GM23338 (cell line): ENCODE measurements at regions not wholly inside any gene's neighbourhood (a gene's known extent, or its start where the extent isn't known, plus 50 kb on each side); places are given as distances from the start of the nearest gene placed in this dataset.

Experiments used
- ATAC-seq: fragments of 200-7000 bp; cut with Tn5 transposase; 3 replicates; pipeline ENCODE4 v1.9.1; 2020
- DNase-seq: peaks from one replicate; pipeline ENCODE4 v3.0.0-alpha.2; 2015; ENCODE audit warnings: low spot score
- H2AFZ ChIP-seq: fragments of 200-600 bp; sonication (generic); 2 replicates; pipeline ENCODE4 v1.8.0; 2016; ENCODE audit warnings: antibody characterized with exemption, mild to moderate bottlenecking, moderate library complexity
- H3F3A ChIP-seq: fragments of 200-600 bp; sonication (generic); replicated peaks from 2 replicates; pipeline ENCODE4 v1.8.0; 2017; ENCODE audit warnings: antibody characterized with exemption, mixed run types, low read depth
- H3K27ac ChIP-seq: fragments of 200-600 bp; sonication (generic); 2 replicates; pipeline ENCODE4 v1.6.1; 2016; ENCODE audit warnings: low read depth
- H3K27me3 ChIP-seq: fragments of 200-600 bp; sonication (generic); 2 replicates; pipeline ENCODE4 v1.8.0; 2016; ENCODE audit warnings: mild to moderate bottlenecking, mixed run types, moderate library complexity; ENCODE audit not compliant: insufficient read depth
- H3K36me3 ChIP-seq: fragments of 200-600 bp; sonication (generic); 2 replicates; pipeline ENCODE4 v1.8.0; 2016; ENCODE audit warnings: mild to moderate bottlenecking; ENCODE audit not compliant: insufficient read depth
- H3K4me1 ChIP-seq: fragments of 200-600 bp; sonication (generic); 2 replicates; pipeline ENCODE4 v1.8.0; 2016; ENCODE audit warnings: mild to moderate bottlenecking, moderate library complexity; ENCODE audit not compliant: insufficient read depth
- H3K4me2 ChIP-seq: fragments of 200-600 bp; sonication (generic); 2 replicates; pipeline ENCODE4 v1.7.1; 2017; ENCODE audit warnings: mixed run types
- H3K4me3 ChIP-seq: fragments of 200-600 bp; sonication (generic); 2 replicates; pipeline ENCODE4 v1.6.1; 2016; ENCODE audit warnings: mixed run types
- H3K79me2 ChIP-seq: fragments of 200-600 bp; sonication (generic); replicated peaks from 2 replicates; pipeline ENCODE4 v1.8.0; 2017; ENCODE audit warnings: mild to moderate bottlenecking; ENCODE audit not compliant: insufficient read depth
- H3K9me2 ChIP-seq: fragments of 200-600 bp; sonication (generic); 2 replicates; pipeline ENCODE4 v1.8.0; 2017; ENCODE audit not compliant: insufficient read depth
- H4K20me1 ChIP-seq: fragments of 200-600 bp; sonication (generic); replicated peaks from 2 replicates; pipeline ENCODE4 v1.8.0; 2017; ENCODE audit warnings: mild to moderate bottlenecking; ENCODE audit not compliant: insufficient read depth
- H3K27ac Mint-ChIP-seq: 2 replicates; pipeline ENCODE4 v1.8.0; 2020; ENCODE audit warnings: inconsistent platforms, mild to moderate bottlenecking, moderate library complexity, mixed read lengths
- H3K27me3 Mint-ChIP-seq: 3 replicates; pipeline ENCODE4 v1.8.0; 2022; ENCODE audit warnings: low read depth, mild to moderate bottlenecking, moderate library complexity, mixed read lengths, inconsistent platforms; ENCODE audit not compliant: insufficient read depth, poor library complexity
- H3K36me3 Mint-ChIP-seq: 3 replicates; pipeline ENCODE4 v1.8.0; 2021; ENCODE audit warnings: low read depth, mild to moderate bottlenecking, inconsistent platforms, moderate library complexity, mixed read lengths
- H3K4me1 Mint-ChIP-seq: 3 replicates; pipeline ENCODE4 v1.8.0; 2020; ENCODE audit warnings: mild to moderate bottlenecking, inconsistent platforms, mixed read lengths
- H3K4me3 Mint-ChIP-seq: 3 replicates; pipeline ENCODE4 v1.8.0; 2021; ENCODE audit warnings: moderate library complexity, mild to moderate bottlenecking, inconsistent platforms, mixed read lengths
- H3K9me3 Mint-ChIP-seq: 3 replicates; pipeline ENCODE4 v1.8.0; 2020; ENCODE audit warnings: moderate library complexity, mild to moderate bottlenecking, inconsistent platforms, mixed read lengths
- CTCF ChIP-seq, 2 experiments: fragments of 200-600 bp in 1 of 2; sonication (generic) in 1 of 2; conservative IDR thresholded peaks; 2 replicates each; pipeline versions ENCODE4 v1.5.1 to v1.6.1; 2016 to 2017; ENCODE audit warnings: antibody characterized with exemption in 2 of 2, low read depth in 2 of 2, mild to moderate bottlenecking in 2 of 2, moderate library complexity in 1 of 2
- ETS1 ChIP-seq: IDR thresholded peaks from 2 replicates; pipeline ENCODE4 v1.6.1; 2016; ENCODE audit warnings: antibody characterized with exemption
- EZH2phosphoT487 ChIP-seq: fragments of 200-600 bp; sonication (generic); IDR thresholded peaks from one replicate; pipeline ENCODE4 v1.8.1; 2018; ENCODE audit warnings: antibody characterized with exemption; ENCODE audit not compliant: unreplicated experiment
- JUNB ChIP-seq: IDR thresholded peaks from one replicate; pipeline ENCODE4 v1.6.1; 2016; ENCODE audit warnings: antibody characterized with exemption; ENCODE audit not compliant: unreplicated experiment
- NANOG ChIP-seq: IDR thresholded peaks from 2 replicates; pipeline ENCODE4 v1.6.1; 2016; ENCODE audit warnings: antibody characterized with exemption, borderline replicate concordance
- REST ChIP-seq: IDR thresholded peaks from one replicate; pipeline ENCODE4 v1.6.1; 2018; ENCODE audit warnings: antibody characterized with exemption; ENCODE audit not compliant: unreplicated experiment
- STAT1 ChIP-seq: IDR thresholded peaks from one replicate; pipeline ENCODE4 v1.6.1; 2016; ENCODE audit warnings: antibody characterized with exemption; ENCODE audit not compliant: unreplicated experiment
- ZNF114 ChIP-seq: fragments of 250-450 bp; sonication (Bioruptor Pico); IDR thresholded peaks from 2 replicates; pipeline ENCODE4 v1.5.0; 2020; ENCODE audit warnings: mild to moderate bottlenecking, moderate library complexity
- ZNF331 ChIP-seq: fragments of 250-450 bp; sonication (Bioruptor Pico); IDR thresholded peaks from 2 replicates; pipeline ENCODE4 v1.5.0; 2020; ENCODE audit warnings: low read depth, mild to moderate bottlenecking, moderate library complexity
- ZNF462 ChIP-seq: fragments of 250-450 bp; sonication (Bioruptor Pico); IDR thresholded peaks from 2 replicates; pipeline ENCODE4 v1.5.0; 2020; ENCODE audit warnings: mild to moderate bottlenecking, moderate library complexity

- Histone ChIP-seq H3K4me2 (no peak overlapping the region), H3K27me3 (no peaks in the 10 kb centered on the region), H3F3A (no peaks in the 10 kb centered on the region), H3K79me2 (no peaks in the 10 kb centered on the region), H3K27ac (no peak overlapping the region), H3K4me1 (no peaks in the 10 kb centered on the region), H3K9me2 (peaks cover 10% of the 10 kb centered on the region; the same call in 1 of the 2 replicates), H3K4me3 (no peak overlapping the region), H2AFZ (0 out of 2 replicates have a peak overlapping the region, but pooled peaks have one; percentile 7), H4K20me1 (no peaks in the 10 kb centered on the region), H3K36me3 (no peaks in the 10 kb centered on the region)
- Mint-ChIP-seq H3K27ac (no peak overlapping the region), H3K27me3 (no peaks in the 10 kb centered on the region), H3K4me3 (no peak overlapping the region), H3K4me1 (no peaks in the 10 kb centered on the region), H3K9me3 (no peaks in the 10 kb centered on the region), H3K36me3 (no peaks in the 10 kb centered on the region)
- ATAC-seq (no peak), DNase-seq (no peak)
- TF ChIP-seq JUNB (no peak), EZH2phosphoT487 (no peak)
Observed at GRCh38 chr7:25353196-25353595, 124.9 kb upstream of the NPVF start.

- no peak overlapping the region for H3K27ac Mint-ChIP-seq
- H3K4me2 ChIP-seq = no peak overlapping the region
- H3K27me3 Mint-ChIP-seq = no peaks in the 10 kb centered on the region
- TF ChIP-seq ETS1 (no peak), JUNB (no peak), ZNF114 (CRISPR knock-in tag) (no peak), STAT1 (no peak), NANOG (no peak), EZH2phosphoT487 (no peak), ZNF331 (CRISPR knock-in tag) (no peak), REST (no peak), ZNF462 (CRISPR knock-in tag) (no peak), CTCF (conservative IDR thresholded peaks at IDR 0.05; ENCODE audit: low read depth in 2 of 2) (no peak)
Observed at GRCh38 chr7:25353732-25354131, 125.4 kb upstream of the NPVF start.

More at GRCh38 chr7:25353732-25354131, 125.4 kb upstream of the NPVF start:
- DNase-seq (no peak), ATAC-seq (no peak)
- Histone ChIP-seq H4K20me1 (no peaks in the 10 kb centered on the region), H3K4me3 (no peak overlapping the region), H2AFZ (no peak overlapping the region), H3K36me3 (no peaks in the 10 kb centered on the region), H3K4me1 (no peaks in the 10 kb centered on the region), H3K79me2 (no peaks in the 10 kb centered on the region), H3K27ac (no peak overlapping the region), H3K9me2 (peaks cover 10% of the 10 kb centered on the region; the same call in 1 of the 2 replicates), H3F3A (no peaks in the 10 kb centered on the region), H3K27me3 (no peaks in the 10 kb centered on the region)
- Mint-ChIP-seq H3K9me3 (no peaks in the 10 kb centered on the region), H3K4me1 (no peaks in the 10 kb centered on the region), H3K4me3 (no peak overlapping the region), H3K36me3 (no peaks in the 10 kb centered on the region)
